ENCODE measurements at regions not wholly inside any gene's neighbourhood (a gene's known extent, or its start where the extent isn't known, plus 50 kb on each side); places are given as distances from the start of the nearest gene placed in this dataset.

DNA sequence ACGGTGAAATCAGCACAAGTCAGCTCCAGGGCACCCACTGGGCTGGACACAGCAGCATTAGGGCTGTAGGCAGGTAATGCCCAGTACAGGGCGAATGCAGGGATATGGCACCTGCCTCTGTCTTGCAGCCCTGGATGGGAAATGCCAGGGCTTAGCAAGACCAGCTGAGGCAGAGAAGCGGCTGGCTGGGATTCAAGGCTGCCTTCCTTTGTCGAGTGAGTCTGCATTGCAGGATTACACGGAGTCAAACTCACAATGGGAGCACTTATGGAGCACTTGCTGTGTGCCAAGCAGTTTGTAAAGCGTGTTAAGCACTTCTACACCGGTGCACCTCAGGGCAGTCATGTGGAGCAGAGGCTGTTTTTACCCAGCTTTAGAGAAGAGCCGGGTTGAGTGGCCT lies 87.3 kb upstream of the HDAC4 start:
- Histone ChIP-seq H3F3A (ENCODE audit: low read depth) (no peaks in the 10 kb centered on the region), H3K4me3 (no peak overlapping the region), H3K27ac (no peak overlapping the region), H3K79me2 (ENCODE audit: low read depth) (no peaks in the 10 kb centered on the region), H3K9ac (no peak overlapping the region), H3K4me2 (no peak overlapping the region), H3K9me3 (ENCODE audit: low read depth) (no peaks in the 10 kb centered on the region), H4K20me1 (ENCODE audit: low read depth) (no peaks in the 10 kb centered on the region), H3K4me1 (peaks cover 12% of the 10 kb centered on the region), H3K36me3 (no peaks in the 10 kb centered on the region), H3K27me3 (no peaks in the 10 kb centered on the region), H2AFZ (replicated peaks) (peak overlapping the region; percentile 17)
- Mint-ChIP-seq H3K4me1 (peaks cover 37% of the 10 kb centered on the region), H3K9me3 (no peaks in the 10 kb centered on the region), H3K36me3 (no peaks in the 10 kb centered on the region), H3K27me3 (ENCODE audit: insufficient read depth, low read depth) (peaks cover 17% of the 10 kb centered on the region), H3K4me3 (no peak overlapping the region), H3K27ac (no peak overlapping the region)
- DNase-seq (ENCODE audit: low spot score) = no peak
- no peak for TF ChIP-seq EZH2 (IDR thresholded peaks at IDR 0.05)
- TF ChIP-seq CTCF (IDR thresholded peaks at IDR 0.05) = no peak
- TF ChIP-seq EZH2phosphoT487 (IDR thresholded peaks at IDR 0.05) = no peak

- Mint-ChIP-seq H3K4me1 (peaks cover 43% of the 10 kb centered on the region), H3K9me3 (no peaks in the 10 kb centered on the region), H3K27ac (no peak overlapping the region), H3K4me3 (peak overlapping the region; percentile 55), H3K27me3 (ENCODE audit: insufficient read depth, low read depth) (peaks cover 15% of the 10 kb centered on the region), H3K36me3 (no peaks in the 10 kb centered on the region)
- DNase-seq (ENCODE audit: low spot score) = no peak
- Histone ChIP-seq H3K4me1 (peaks cover 12% of the 10 kb centered on the region), H3K27ac (no peak overlapping the region), H3K9ac (no peak overlapping the region), H2AFZ (replicated peaks) (no peak overlapping the region), H3K9me3 (ENCODE audit: low read depth) (no peaks in the 10 kb centered on the region), H3K4me2 (no peak overlapping the region), H3K36me3 (no peaks in the 10 kb centered on the region), H3K27me3 (no peaks in the 10 kb centered on the region), H3K4me3 (no peak overlapping the region), H3K79me2 (ENCODE audit: low read depth) (no peaks in the 10 kb centered on the region), H4K20me1 (ENCODE audit: low read depth) (no peaks in the 10 kb centered on the region), H3F3A (ENCODE audit: low read depth) (no peaks in the 10 kb centered on the region)
- TF ChIP-seq CTCF (IDR thresholded peaks at IDR 0.05) (no peak), EZH2phosphoT487 (IDR thresholded peaks at IDR 0.05) (no peak), EZH2 (IDR thresholded peaks at IDR 0.05) (no peak)
These were observed 86.5 kb upstream of the HDAC4 start for GRCh38 chr2:239487272-239487671.

DNA sequence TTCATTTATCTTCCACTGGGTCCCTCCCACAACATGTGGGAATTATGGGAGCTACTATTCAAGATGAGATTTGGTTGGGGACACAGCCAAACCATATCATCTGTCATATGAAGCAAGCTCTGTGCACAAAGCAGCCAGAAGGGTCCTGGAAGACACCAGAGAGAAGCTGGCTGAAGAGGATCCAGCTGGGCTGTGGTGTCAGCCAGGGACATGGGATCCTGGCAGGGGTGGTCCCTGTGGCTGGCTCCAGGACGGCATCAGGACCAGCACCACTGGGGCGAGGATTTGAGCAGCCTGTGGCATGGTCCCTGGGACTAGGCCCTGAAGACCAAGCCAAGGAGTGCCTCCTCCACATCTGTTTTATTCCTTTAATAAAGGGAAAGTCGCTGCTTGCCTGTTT lies 84.8 kb upstream of the HDAC4 start:
- no peaks in the 10 kb centered on the region for H3K27me3 ChIP-seq
- no peak overlapping the region for H3K4me2 ChIP-seq
- no peak overlapping the region for H3K27ac ChIP-seq
- Mint-ChIP-seq H3K4me1 (peaks cover 43% of the 10 kb centered on the region), H3K9me3 (peaks cover 3% of the 10 kb centered on the region), H3K36me3 (no peaks in the 10 kb centered on the region), H3K4me3 (no peak overlapping the region), H3K27me3 (ENCODE audit: insufficient read depth, low read depth) (peaks cover 15% of the 10 kb centered on the region), H3K27ac (no peak overlapping the region)
- no peaks in the 10 kb centered on the region for H3K36me3 ChIP-seq
- no peak for TF ChIP-seq CTCF (IDR thresholded peaks at IDR 0.05)
- TF ChIP-seq EZH2phosphoT487 (IDR thresholded peaks at IDR 0.05) = no peak
- TF ChIP-seq EZH2 (IDR thresholded peaks at IDR 0.05) = no peak
- no peaks in the 10 kb centered on the region for H3K9me3 ChIP-seq (ENCODE audit: low read depth)
- no peak for DNase-seq (ENCODE audit: low spot score)
- H3K79me2 ChIP-seq (ENCODE audit: low read depth) = no peaks in the 10 kb centered on the region
- no peaks in the 10 kb centered on the region for H4K20me1 ChIP-seq (ENCODE audit: low read depth)
- peaks cover 12% of the 10 kb centered on the region for H3K4me1 ChIP-seq
- H3F3A ChIP-seq (ENCODE audit: low read depth) = no peaks in the 10 kb centered on the region
- H3K4me3 ChIP-seq = no peak overlapping the region
- H2AFZ ChIP-seq (replicated peaks) = no peak overlapping the region
- no peak overlapping the region for H3K9ac ChIP-seq

Data from neural progenitor cell (in vitro differentiated cells).